CD4-positive, alpha-beta T cell treated with Interleukin-17A for 1 hour (primary cell): ENCODE measurements at regions not wholly inside any gene's neighbourhood (a gene's known extent, or its start where the extent isn't known, plus 50 kb on each side); places are given as distances from the start of the nearest gene placed in this dataset.
"Not testable (repeated sequence)": the region's sequence is repeated elsewhere in the genome, so short reads cannot be mapped to it uniquely, and the experiment has no call there.

ENCODE experiments used
- DNase-seq: peaks from one replicate; pipeline ENCODE4 v3.0.0-alpha.2; 2020

- no peak for DNase-seq
Observed at GRCh38 chr13:23050126-23050525, 130.7 kb upstream of the SGCG start.

GRCh38 chr13:23053711-23054110 is 127.1 kb upstream of the SGCG start:
- DNase-seq, result not testable (repeated sequence)

- DNase-seq, result no peak
Observed at GRCh38 chr13:23059173-23059572, 121.6 kb upstream of the SGCG start.

- no peak for DNase-seq
Observed at GRCh38 chr13:23060959-23061358, 119.8 kb upstream of the SGCG start.

GRCh38 chr13:23067129-23067528 is 113.7 kb upstream of the SGCG start:
- DNase-seq, result no peak

GRCh38 chr13:23069566-23069965 is 111.2 kb upstream of the SGCG start:
- DNase-seq, result no peak

- DNase-seq, result no peak
Observed at GRCh38 chr13:23074075-23074828, 106.5 kb upstream of the SGCG start.

- DNase-seq, result no peak
Observed at GRCh38 chr13:23081220-23081619, 99.6 kb upstream of the SGCG start.

GRCh38 chr13:23081901-23082300 is 98.9 kb upstream of the SGCG start:
- DNase-seq, result no peak

- DNase-seq, result no peak
Observed at GRCh38 chr13:23086968-23087623, 93.7 kb upstream of the SGCG start.

GRCh38 chr13:23087880-23088279 is 92.9 kb upstream of the SGCG start:
- no peak for DNase-seq

GRCh38 chr13:23098161-23098907 is 82.4 kb upstream of the SGCG start:
- DNase-seq, result no peak

GRCh38 chr13:23105051-23105450 is 75.7 kb upstream of the SGCG start:
- no peak for DNase-seq

GRCh38 chr13:23107665-23108064 is 73.1 kb upstream of the SGCG start:
- no peak for DNase-seq

GRCh38 chr13:23119131-23119530 is 61.6 kb upstream of the SGCG start:
- no peak for DNase-seq

- not testable (repeated sequence) for DNase-seq
Observed at GRCh38 chr13:23127540-23127939, 53.2 kb upstream of the SGCG start.

GRCh38 chr13:23129331-23129730 is 51.4 kb upstream of the SGCG start:
- no peak for DNase-seq
